ENCODE measurements at regions not wholly inside any gene's neighbourhood (a gene's known extent, or its start where the extent isn't known, plus 50 kb on each side); places are given as distances from the start of the nearest gene placed in this dataset.

GRCh38 chr20:24141111-24141510 lies 152.5 kb upstream of the GGTLC1 start:
- TF ChIP-seq ARID2 (IDR thresholded peaks at IDR 0.05) (no peak), CHD2 (IDR thresholded peaks at IDR 0.05; ENCODE audit: low read depth, low read length) (no peak), CTCF (IDR thresholded peaks at IDR 0.05 in 2 of 3, conservative IDR thresholded peaks at IDR 0.05 in 1 of 3; ENCODE audit: insufficient read depth in 2 of 3, low read depth in 1 of 3, low read length in 3 of 3) (no peak), MYC (IDR thresholded peaks at IDR 0.05; ENCODE audit: low read depth, low read length) (no peak), MYC (CRISPR knock-in tag; IDR thresholded peaks at IDR 0.05; ENCODE audit: borderline replicate concordance, low read depth) (no peak), EGR1 (conservative IDR thresholded peaks at IDR 0.05) (no peak), BCLAF1 (IDR thresholded peaks at IDR 0.05; ENCODE audit: borderline replicate concordance in 1 of 2, control insufficient read depth in 1 of 2, low read depth in 2 of 2, low read length in 1 of 2) (no peak)

All from K562 (cell line).